ENCODE measurements at regions not wholly inside any gene's neighbourhood (a gene's known extent, or its start where the extent isn't known, plus 50 kb on each side); places are given as distances from the start of the nearest gene placed in this dataset.

GRCh38 chr5:145233461-145233860 is 601.7 kb downstream of the PRELID2 start:
- DNase-seq (ENCODE audit: extremely low spot score in 2 of 2): no peak
- no peaks in the 10 kb centered on the region for H3K4me1 ChIP-seq
- H3K27ac ChIP-seq: no peak overlapping the region
- H3K4me3 ChIP-seq: no peak overlapping the region
- no peaks in the 10 kb centered on the region for H3K27me3 ChIP-seq
- TF ChIP-seq POLR2AphosphoS5 (IDR thresholded peaks at IDR 0.05; ENCODE audit: insufficient read depth in 1 of 2, low read depth in 1 of 2) (no peak), POLR2A (IDR thresholded peaks at IDR 0.05) (no peak), CTCF (IDR thresholded peaks at IDR 0.05) (no peak)
- intact Hi-C loops (cut with DNase I): no loop called here
- H3K36me3 ChIP-seq: no peaks in the 10 kb centered on the region
- no peaks in the 10 kb centered on the region for H3K9me3 ChIP-seq

- intact Hi-C loops (cut with DNase I): no loop called here
- no peak for TF ChIP-seq POLR2AphosphoS5 (IDR thresholded peaks at IDR 0.05; ENCODE audit: insufficient read depth in 1 of 2, low read depth in 1 of 2)
- no peak for TF ChIP-seq POLR2A (IDR thresholded peaks at IDR 0.05)
- TF ChIP-seq CTCF (IDR thresholded peaks at IDR 0.05): no peak
- no peaks in the 10 kb centered on the region for H3K27me3 ChIP-seq
- H3K9me3 ChIP-seq: no peaks in the 10 kb centered on the region
- no peaks in the 10 kb centered on the region for H3K36me3 ChIP-seq
- no peak for DNase-seq (ENCODE audit: extremely low spot score in 2 of 2)
- no peak overlapping the region for H3K27ac ChIP-seq
- H3K4me1 ChIP-seq: no peaks in the 10 kb centered on the region
- H3K4me3 ChIP-seq: no peak overlapping the region
Measured at GRCh38 chr5:145230781-145231180, 604.4 kb downstream of the PRELID2 start.

- no peak overlapping the region for H3K27ac ChIP-seq
- no peak for DNase-seq (ENCODE audit: extremely low spot score in 2 of 2)
- no peaks in the 10 kb centered on the region for H3K9me3 ChIP-seq
- no peak overlapping the region for H3K4me3 ChIP-seq
- TF ChIP-seq CTCF (IDR thresholded peaks at IDR 0.05) (no peak), POLR2A (IDR thresholded peaks at IDR 0.05) (no peak), POLR2AphosphoS5 (IDR thresholded peaks at IDR 0.05; ENCODE audit: insufficient read depth in 1 of 2, low read depth in 1 of 2) (no peak)
- no peaks in the 10 kb centered on the region for H3K27me3 ChIP-seq
- no peaks in the 10 kb centered on the region for H3K4me1 ChIP-seq
- intact Hi-C loops (cut with DNase I): no loop called here
- H3K36me3 ChIP-seq: no peaks in the 10 kb centered on the region
Measured at GRCh38 chr5:145228564-145228963, 606.6 kb downstream of the PRELID2 start.

- no peaks in the 10 kb centered on the region for H3K4me1 ChIP-seq
- no peak overlapping the region for H3K4me3 ChIP-seq
- H3K27me3 ChIP-seq: no peaks in the 10 kb centered on the region
- no peaks in the 10 kb centered on the region for H3K36me3 ChIP-seq
- no peak for TF ChIP-seq POLR2A (IDR thresholded peaks at IDR 0.05)
- TF ChIP-seq POLR2AphosphoS5 (IDR thresholded peaks at IDR 0.05; ENCODE audit: insufficient read depth in 1 of 2, low read depth in 1 of 2): no peak
- TF ChIP-seq CTCF (IDR thresholded peaks at IDR 0.05): no peak
- DNase-seq (ENCODE audit: extremely low spot score in 2 of 2): no peak
- H3K27ac ChIP-seq: no peak overlapping the region
- intact Hi-C loops (cut with DNase I): no loop called here
- H3K9me3 ChIP-seq: no peaks in the 10 kb centered on the region
Measured at GRCh38 chr5:145227881-145228280, 607.3 kb downstream of the PRELID2 start.

- no peaks in the 10 kb centered on the region for H3K4me1 ChIP-seq
- H3K27ac ChIP-seq: no peak overlapping the region
- H3K27me3 ChIP-seq: no peaks in the 10 kb centered on the region
- H3K4me3 ChIP-seq: no peak overlapping the region
- H3K9me3 ChIP-seq: no peaks in the 10 kb centered on the region
- no peak for DNase-seq (ENCODE audit: extremely low spot score in 2 of 2)
- H3K36me3 ChIP-seq: no peaks in the 10 kb centered on the region
- TF ChIP-seq POLR2A (IDR thresholded peaks at IDR 0.05) (no peak), POLR2AphosphoS5 (IDR thresholded peaks at IDR 0.05; ENCODE audit: insufficient read depth in 1 of 2, low read depth in 1 of 2) (no peak), CTCF (IDR thresholded peaks at IDR 0.05) (no peak)
- intact Hi-C loops (cut with DNase I): no loop called here
Measured at GRCh38 chr5:145226726-145227125, 608.4 kb downstream of the PRELID2 start.

Measured in vagina (tissue), 2 donors.